Activated CD4-positive, alpha-beta T cell treated with anti-CD3 and anti-CD28 coated beads for 36 hours (primary cell): ENCODE measurements at regions not wholly inside any gene's neighbourhood (a gene's known extent, or its start where the extent isn't known, plus 50 kb on each side); places are given as distances from the start of the nearest gene placed in this dataset.

ENCODE experiments used
- ATAC-seq: fragments of 200-7000 bp; cut with Tn5 transposase; one replicate; pipeline ENCODE4 v1.10.0; 2021; ENCODE audit warnings: mild to moderate bottlenecking, moderate library complexity
- CTCF ChIA-PET: fragments of 350-600 bp; sonication (Branson Sonifier 250); formaldehyde crosslinking; loops from one replicate; lab custom pipeline; 2021; ENCODE audit warnings: antibody characterized with exemption; lab: Charles Lee
- POLR2A ChIA-PET: fragments of 350-600 bp; sonication (Branson Sonifier 250); formaldehyde crosslinking; loops from one replicate; lab custom pipeline; 2021; ENCODE audit warnings: antibody characterized with exemption, inconsistent platforms; lab: Charles Lee
- DNase-seq: peaks from one replicate; pipeline ENCODE4 v3.0.0-alpha.2; 2020
- H3K27ac Mint-ChIP-seq: one replicate; pipeline ENCODE4 v1.8.0; 2021; ENCODE audit warnings: mixed read lengths
- H3K27me3 Mint-ChIP-seq: one replicate; pipeline ENCODE4 v1.8.0; 2021; ENCODE audit warnings: mixed read lengths
- H3K36me3 Mint-ChIP-seq: one replicate; pipeline ENCODE4 v1.8.0; 2021; ENCODE audit warnings: low read depth, mixed read lengths
- H3K4me1 Mint-ChIP-seq: one replicate; pipeline ENCODE4 v1.8.0; 2021; ENCODE audit warnings: mixed read lengths
- H3K4me3 Mint-ChIP-seq: one replicate; pipeline ENCODE4 v1.8.0; 2021; ENCODE audit warnings: mild to moderate bottlenecking, moderate library complexity, mixed read lengths
- H3K9me3 Mint-ChIP-seq: one replicate; pipeline ENCODE4 v1.8.0; 2021; ENCODE audit warnings: low read depth, mixed read lengths
- intact Hi-C, 2 experiments: fragments of 100-400 bp; cut with DNase I in 1 of 2; cut with micrococcal nuclease in 1 of 2; formaldehyde crosslinking; loops; one replicate each; pipeline versions ENCODE4 v1.14.2 to v1.15.1; 2022 to 2024; cut with DNase I, micrococcal nuclease

- H3K27me3 Mint-ChIP-seq = peaks cover 11% of the 10 kb centered on the region
- DNase-seq (no peak), ATAC-seq (no peak)
- no peaks in the 10 kb centered on the region for H3K36me3 Mint-ChIP-seq
- intact Hi-C loops = no loop called here
- no peak overlapping the region for H3K4me3 Mint-ChIP-seq
- H3K9me3 Mint-ChIP-seq = no peaks in the 10 kb centered on the region
- H3K4me1 Mint-ChIP-seq = no peaks in the 10 kb centered on the region
- ChIA-PET POLR2A (no interaction called here), CTCF (interaction anchor here (1.6 kb wide), 1 partner anchor 10 kb away, joined by 3 read pairs; no protein-coding TSS in a partner anchor)
- no peak overlapping the region for H3K27ac Mint-ChIP-seq
These were observed 62.3 kb upstream of the LNX1 start for GRCh38 chr4:53653484-53654053.

GRCh38 chr4:53651156-53651735 lies 60.0 kb upstream of the LNX1 start:
- Mint-ChIP-seq H3K9me3 (no peaks in the 10 kb centered on the region), H3K4me3 (no peak overlapping the region), H3K4me1 (no peaks in the 10 kb centered on the region), H3K36me3 (no peaks in the 10 kb centered on the region), H3K27me3 (peaks cover 14% of the 10 kb centered on the region), H3K27ac (no peak overlapping the region)
- ATAC-seq (no peak), DNase-seq (no peak)
- CTCF ChIA-PET = no interaction called here
- POLR2A ChIA-PET = interaction anchor here (0.6 kb wide), 1 partner anchor 795 kb away, joined by 3 read pairs; no protein-coding TSS in a partner anchor
- intact Hi-C loops = no loop called here

- ChIA-PET POLR2A (no interaction called here), CTCF (no interaction called here)
- Mint-ChIP-seq H3K27me3 (peaks cover 9% of the 10 kb centered on the region), H3K36me3 (no peaks in the 10 kb centered on the region), H3K27ac (no peak overlapping the region), H3K9me3 (no peaks in the 10 kb centered on the region), H3K4me1 (no peaks in the 10 kb centered on the region), H3K4me3 (no peak overlapping the region)
- DNase-seq (no peak), ATAC-seq (no peak)
- intact Hi-C loops = no loop called here
These were observed 58.1 kb upstream of the LNX1 start for GRCh38 chr4:53649357-53649756.

GRCh38 chr4:53647547-53647946 lies 56.3 kb upstream of the LNX1 start:
- ATAC-seq (no peak), DNase-seq (no peak)
- Mint-ChIP-seq H3K4me3 (no peak overlapping the region), H3K36me3 (no peaks in the 10 kb centered on the region), H3K27me3 (peaks cover 10% of the 10 kb centered on the region), H3K27ac (no peak overlapping the region), H3K9me3 (no peaks in the 10 kb centered on the region), H3K4me1 (no peaks in the 10 kb centered on the region)
- intact Hi-C loops = no loop called here
- ChIA-PET CTCF (no interaction called here), POLR2A (no interaction called here)

GRCh38 chr4:53646795-53647194 lies 55.5 kb upstream of the LNX1 start:
- Mint-ChIP-seq H3K36me3 (no peaks in the 10 kb centered on the region), H3K4me1 (no peaks in the 10 kb centered on the region), H3K27me3 (peaks cover 8% of the 10 kb centered on the region), H3K4me3 (no peak overlapping the region), H3K9me3 (no peaks in the 10 kb centered on the region), H3K27ac (no peak overlapping the region)
- POLR2A ChIA-PET = no interaction called here
- CTCF ChIA-PET = no interaction called here
- intact Hi-C loops = no loop called here
- DNase-seq = no peak
- no peak for ATAC-seq

GRCh38 chr4:53645108-53645507 lies 53.8 kb upstream of the LNX1 start:
- ATAC-seq (no peak), DNase-seq (no peak)
- H3K9me3 Mint-ChIP-seq = no peaks in the 10 kb centered on the region
- H3K4me3 Mint-ChIP-seq = no peak overlapping the region
- intact Hi-C loops = no loop called here
- CTCF ChIA-PET = interaction anchor here (0.6 kb wide), 1 partner anchor 105 kb away, joined by 3 read pairs; no protein-coding TSS in a partner anchor
- no peaks in the 10 kb centered on the region for H3K4me1 Mint-ChIP-seq
- H3K36me3 Mint-ChIP-seq = no peaks in the 10 kb centered on the region
- POLR2A ChIA-PET = no interaction called here
- H3K27me3 Mint-ChIP-seq = peaks cover 8% of the 10 kb centered on the region
- H3K27ac Mint-ChIP-seq = no peak overlapping the region

- CTCF ChIA-PET = interaction anchor here (0.6 kb wide), 2 partner anchors 65 to 105 kb away, joined by 3 read pairs; no protein-coding TSS in a partner anchor
- Mint-ChIP-seq H3K4me3 (no peak overlapping the region), H3K9me3 (no peaks in the 10 kb centered on the region), H3K36me3 (no peaks in the 10 kb centered on the region), H3K4me1 (no peaks in the 10 kb centered on the region), H3K27ac (no peak overlapping the region), H3K27me3 (peaks cover 6% of the 10 kb centered on the region)
- DNase-seq (no peak), ATAC-seq (no peak)
- intact Hi-C loops = no loop called here
- POLR2A ChIA-PET = no interaction called here
These were observed 53.3 kb upstream of the LNX1 start for GRCh38 chr4:53644607-53645006.
